ENCODE measurements at regions not wholly inside any gene's neighbourhood (a gene's known extent, or its start where the extent isn't known, plus 50 kb on each side); places are given as distances from the start of the nearest gene placed in this dataset.

- TF ChIP-seq EZH2 (IDR thresholded peaks at IDR 0.05; ENCODE audit: low read length, unreplicated experiment): no peak
- TF ChIP-seq, protein P1, sequence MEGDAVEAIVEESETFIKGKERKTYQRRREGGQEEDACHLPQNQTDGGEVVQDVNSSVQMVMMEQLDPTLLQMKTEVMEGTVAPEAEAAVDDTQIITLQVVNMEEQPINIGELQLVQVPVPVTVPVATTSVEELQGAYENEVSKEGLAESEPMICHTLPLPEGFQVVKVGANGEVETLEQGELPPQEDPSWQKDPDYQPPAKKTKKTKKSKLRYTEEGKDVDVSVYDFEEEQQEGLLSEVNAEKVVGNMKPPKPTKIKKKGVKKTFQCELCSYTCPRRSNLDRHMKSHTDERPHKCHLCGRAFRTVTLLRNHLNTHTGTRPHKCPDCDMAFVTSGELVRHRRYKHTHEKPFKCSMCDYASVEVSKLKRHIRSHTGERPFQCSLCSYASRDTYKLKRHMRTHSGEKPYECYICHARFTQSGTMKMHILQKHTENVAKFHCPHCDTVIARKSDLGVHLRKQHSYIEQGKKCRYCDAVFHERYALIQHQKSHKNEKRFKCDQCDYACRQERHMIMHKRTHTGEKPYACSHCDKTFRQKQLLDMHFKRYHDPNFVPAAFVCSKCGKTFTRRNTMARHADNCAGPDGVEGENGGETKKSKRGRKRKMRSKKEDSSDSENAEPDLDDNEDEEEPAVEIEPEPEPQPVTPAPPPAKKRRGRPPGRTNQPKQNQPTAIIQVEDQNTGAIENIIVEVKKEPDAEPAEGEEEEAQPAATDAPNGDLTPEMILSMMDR (conservative IDR thresholded peaks at IDR 0.05; ENCODE audit: low read depth, low read length): no peak
- TF ChIP-seq EZH2phosphoT487 (IDR thresholded peaks at IDR 0.05; ENCODE audit: borderline replicate concordance, low read length): no peak
These were observed 68.4 kb downstream of the FOXL3 start for GRCh38 chr7:358352-358751.
